Heart left ventricle (tissue), 16 donors: ENCODE measurements at regions not wholly inside any gene's neighbourhood (a gene's known extent, or its start where the extent isn't known, plus 50 kb on each side); places are given as distances from the start of the nearest gene placed in this dataset.

ENCODE experiments used
- ATAC-seq, 4 donors: fragments of 200-7000 bp; cut with Tn5 transposase; one replicate each; pipeline ENCODE4 v1.9.1; 2020 to 2022; ENCODE audit warnings: moderate library complexity in 4 of 4, mild to moderate bottlenecking in 3 of 4, moderate number of reproducible peaks in 1 of 4
- DNase-seq, 5 donors: peaks; one replicate each; pipeline ENCODE4 v3.0.0-alpha.2; 2020
- H3K27ac ChIP-seq, 12 donors: fragments of 200-600 bp; sonication (generic) in 4 of 12; one replicate each; pipeline versions ENCODE4 v1.5.0 to v1.8.0; 2016 to 2022; ENCODE audit warnings: mild to moderate bottlenecking in 2 of 12
- H3K27me3 ChIP-seq, 9 donors: fragments of 200-600 bp; sonication (generic) in 2 of 9; one replicate each; pipeline versions ENCODE4 v1.5.1 to v1.8.0; 2016 to 2022; ENCODE audit warnings: mild to moderate bottlenecking in 3 of 9
- H3K36me3 ChIP-seq, 9 donors: fragments of 200-600 bp; sonication (generic) in 2 of 9; one replicate each; pipeline versions ENCODE4 v1.5.0 to v1.8.0; 2018 to 2022; ENCODE audit warnings: mild to moderate bottlenecking in 2 of 9
- H3K4me1 ChIP-seq, 12 donors: fragments of 200-600 bp; sonication (generic) in 4 of 12; one replicate each; pipeline versions ENCODE4 v1.5.0 to v1.8.0; 2016 to 2022; ENCODE audit warnings: mild to moderate bottlenecking in 3 of 12
- H3K4me3 ChIP-seq, 12 donors: fragments of 200-600 bp; sonication (generic) in 4 of 12; one replicate each; pipeline versions ENCODE4 v1.5.0 to v1.8.0; 2017 to 2022; ENCODE audit warnings: mild to moderate bottlenecking in 9 of 12, moderate library complexity in 4 of 12
- H3K9me3 ChIP-seq, 12 donors: fragments of 200-600 bp; sonication (generic) in 4 of 12; one replicate each; pipeline versions ENCODE4 v1.5.0 to v1.8.0; 2016 to 2022; ENCODE audit warnings: mild to moderate bottlenecking in 1 of 12
- CTCF ChIP-seq, 12 donors: fragments of 200-600 bp; sonication (generic) in 4 of 12; IDR thresholded peaks; one replicate each; pipeline versions ENCODE4 v1.5.0 to v1.8.0; 2018 to 2022; ENCODE audit warnings: antibody characterized with exemption in 12 of 12, mild to moderate bottlenecking in 5 of 12
- POLR2A ChIP-seq, 2 donors: fragments of 450-650 bp; IDR thresholded peaks; one replicate each; pipeline ENCODE4 v1.6.1; 2017; ENCODE audit warnings: antibody characterized with exemption in 2 of 2, mild to moderate bottlenecking in 2 of 2, moderate library complexity in 2 of 2
- WGBS, 4 donors: extraction: QIAGEN DNeasy Blood & Tissue Kit in 2 of 4; methylation state at CpG; one replicate each; pipeline versions ENCODE4 v1.1.5 to v1.1.7; 2013 to 2018; 5-methylcytosine and 5-hydroxymethylcytosine counted together
- intact Hi-C, 10 donors: fragments of 100-400 bp; cut with DNase I; formaldehyde crosslinking; loops; one replicate each; pipeline versions ENCODE4 v1.11.1 to v1.14.2; 2022
- donor health status: ischemic (EF 13 %, LVEDD 7.1; RV severe dilation, severe dysfunction).
- donor health status: healthy with polysubstance abuse.
- donor health status: DM: no; HTN: yes; CAD: no.
- donor health status: DM: no; HTN: no; CAD: no.
- donor health status: ischemic (EF 25% LVEDD 6.9; RV normal size, moderate dysfunction).
- donor health status: ischemic (EF 25% LVEDD 5.7; RV mildly dilated, moderate dysfunction).
- donor health status: healthy.
- donor health status: DM: yes; HTN: yes; CAD: no.
- donor health status: ischemic (EF 35%, LVEDD 5.7; RV mildly dilated, moderate dysfunction).
- donor health status: nonischemic (EF 11% LVEDD 7.7; RV severe dilation, severe dysfunction).
- donor health status: DM: yes; HTN: yes; CAD: no.
- donor health status: PGD.
- donor health status: ischemic (EF 29% LVEDD 5.4; RV normal size, mild dysfunction).
- donor health status: nonischemic (EF 23%, LVEDD 6.1; RV moderate dilation, normal function).

- intact Hi-C loops: no loop called here
- H3K27me3 ChIP-seq: peaks cover 0 to 4% (median 0%) of the 10 kb centered on the region in 9 donors
- no peak for TF ChIP-seq CTCF (IDR thresholded peaks at IDR 0.05)
- no peak for TF ChIP-seq POLR2A (IDR thresholded peaks at IDR 0.05)
Measured at GRCh38 chr7:131726031-131726430, 169.6 kb upstream of the PODXL start.

GRCh38 chr7:131724776-131725345 lies 168.4 kb upstream of the PODXL start:
- H3K4me3 ChIP-seq: no peak overlapping the region
- H3K9me3 ChIP-seq: peaks cover 0 to 4% (median 0%) of the 10 kb centered on the region in 12 donors
- WGBS, 4 donors: 80 to 85% (median 82%) methylated on average over 4 of the region's 4 CpGs
- no peak for DNase-seq
- ATAC-seq: no peak
- H3K4me1 ChIP-seq: peaks cover 0 to 3% (median 0%) of the 10 kb centered on the region in 12 donors
- peaks cover 0 to 4% (median 0%) of the 10 kb centered on the region in 9 donors for H3K27me3 ChIP-seq
- TF ChIP-seq CTCF (IDR thresholded peaks at IDR 0.05): no peak
- no peak for TF ChIP-seq POLR2A (IDR thresholded peaks at IDR 0.05)
- intact Hi-C loops: no loop called here
- H3K27ac ChIP-seq: no peak overlapping the region
- H3K36me3 ChIP-seq: no peaks in the 10 kb centered on the region

More at GRCh38 chr7:131726031-131726430, 169.6 kb upstream of the PODXL start:
- DNase-seq (no peak), ATAC-seq (no peak)
- no peak overlapping the region for H3K4me3 ChIP-seq
- peaks cover 0 to 4% (median 0%) of the 10 kb centered on the region in 12 donors for H3K9me3 ChIP-seq
- no peak overlapping the region for H3K27ac ChIP-seq
- H3K36me3 ChIP-seq: no peaks in the 10 kb centered on the region
- WGBS, 4 donors: 62 to 72% (median 67%) methylated on average over 2 of the region's 2 CpGs
- peaks cover 0 to 3% (median 0%) of the 10 kb centered on the region in 12 donors for H3K4me1 ChIP-seq

- H3K27me3 ChIP-seq: peaks cover 0 to 4% (median 0%) of the 10 kb centered on the region in 9 donors
- DNase-seq: no peak
- intact Hi-C loops: no loop called here
- no peak overlapping the region for H3K27ac ChIP-seq
- TF ChIP-seq POLR2A (IDR thresholded peaks at IDR 0.05): no peak
- TF ChIP-seq CTCF (IDR thresholded peaks at IDR 0.05): no peak
- ATAC-seq: peak in 3 of 4 donors; percentile 62 to 72 (median 68)
- no peak overlapping the region for H3K4me3 ChIP-seq
- H3K36me3 ChIP-seq: no peaks in the 10 kb centered on the region
- peaks cover 0 to 4% (median 0%) of the 10 kb centered on the region in 12 donors for H3K9me3 ChIP-seq
- peaks cover 0 to 3% (median 0%) of the 10 kb centered on the region in 12 donors for H3K4me1 ChIP-seq
- WGBS, 4 donors: 35 to 57% (median 42%) methylated on average over 6 of the region's 6 CpGs
Measured at GRCh38 chr7:131723926-131724325, 167.5 kb upstream of the PODXL start.

GRCh38 chr7:131722371-131722770 lies 165.9 kb upstream of the PODXL start:
- Histone ChIP-seq H3K4me3 (no peak overlapping the region), H3K9me3 (no peaks in the 10 kb centered on the region), H3K27me3 (no peaks in the 10 kb centered on the region), H3K4me1 (peaks cover 0 to 3% (median 0%) of the 10 kb centered on the region in 12 donors), H3K27ac (no peak overlapping the region), H3K36me3 (no peaks in the 10 kb centered on the region)
- ATAC-seq: no peak
- WGBS, 4 donors: 37 to 54% (median 47%) methylated on average over 4 of the region's 4 CpGs
- TF ChIP-seq CTCF (IDR thresholded peaks at IDR 0.05) (no peak), POLR2A (IDR thresholded peaks at IDR 0.05) (no peak)
- DNase-seq: no peak
- intact Hi-C loops: no loop called here
